HK-2 (cell line): ENCODE measurements at regions not wholly inside any gene's neighbourhood (a gene's known extent, or its start where the extent isn't known, plus 50 kb on each side); places are given as distances from the start of the nearest gene placed in this dataset.
"Not testable (repeated sequence)": the region's sequence is repeated elsewhere in the genome, so short reads cannot be mapped to it uniquely, and the experiment has no call there.

ENCODE experiments used
- DNase-seq: peaks from one replicate; pipeline ENCODE4 v3.0.0-alpha.2; 2018; ENCODE audit not compliant: unreplicated experiment

- no peak for DNase-seq
These were observed 100.2 kb upstream of the RAI14 start for GRCh38 chr5:34555699-34556508.

GRCh38 chr5:34556509-34556782 lies 99.7 kb upstream of the RAI14 start:
- DNase-seq, result no peak

GRCh38 chr5:34561581-34561980 lies 94.5 kb upstream of the RAI14 start:
- DNase-seq, result not testable (repeated sequence)

- DNase-seq, result no peak
These were observed 93.3 kb upstream of the RAI14 start for GRCh38 chr5:34562791-34563190.

GRCh38 chr5:34563269-34563668 lies 92.9 kb upstream of the RAI14 start:
- no peak for DNase-seq

- peak; percentile 79 for DNase-seq
These were observed 92.0 kb upstream of the RAI14 start for GRCh38 chr5:34563931-34564709.

- no peak for DNase-seq
These were observed 91.4 kb upstream of the RAI14 start for GRCh38 chr5:34564710-34565235.

GRCh38 chr5:34570143-34570542 lies 86.0 kb upstream of the RAI14 start:
- DNase-seq, result no peak

- no peak for DNase-seq
These were observed 85.1 kb upstream of the RAI14 start for GRCh38 chr5:34570721-34571676.

GRCh38 chr5:34571677-34572041 lies 84.5 kb upstream of the RAI14 start:
- DNase-seq, result no peak

GRCh38 chr5:34574936-34575467 lies 81.1 kb upstream of the RAI14 start:
- DNase-seq, result no peak

- DNase-seq, result no peak
These were observed 79.0 kb upstream of the RAI14 start for GRCh38 chr5:34576891-34577666.

- DNase-seq, result no peak
These were observed 77.2 kb upstream of the RAI14 start for GRCh38 chr5:34578962-34579361.

GRCh38 chr5:34580983-34581382 lies 75.1 kb upstream of the RAI14 start:
- no peak for DNase-seq

- no peak for DNase-seq
These were observed 73.8 kb upstream of the RAI14 start for GRCh38 chr5:34582371-34582770.

- no peak for DNase-seq
These were observed 73.0 kb upstream of the RAI14 start for GRCh38 chr5:34583167-34583566.

GRCh38 chr5:34584165-34584564 lies 72.0 kb upstream of the RAI14 start:
- DNase-seq, result no peak

- no peak for DNase-seq
These were observed 70.5 kb upstream of the RAI14 start for GRCh38 chr5:34585601-34586104.

GRCh38 chr5:34586117-34586885 lies 69.8 kb upstream of the RAI14 start:
- DNase-seq, result no peak
